PC-9 (cell line): ENCODE measurements at regions not wholly inside any gene's neighbourhood (a gene's known extent, or its start where the extent isn't known, plus 50 kb on each side); places are given as distances from the start of the nearest gene placed in this dataset.

Experiments used
- EZH2 ChIP-seq: fragments of 200-600 bp; sonication (generic); IDR thresholded peaks from 2 replicates; pipeline ENCODE4 v1.8.0; 2017; ENCODE audit warnings: antibody characterized with exemption, low read depth
- TF ChIP-seq, protein P1 (sequence below): fragments of 200-600 bp; sonication (generic); conservative IDR thresholded peaks from 2 replicates; pipeline ENCODE4 v1.6.1; 2017; ENCODE audit warnings: mixed run types, antibody characterized with exemption, mild to moderate bottlenecking, moderate library complexity

GRCh38 chr2:213220967-213221603 lies 63.2 kb upstream of the SPAG16 start:
- TF ChIP-seq EZH2, result no peak
- TF ChIP-seq, protein P1, sequence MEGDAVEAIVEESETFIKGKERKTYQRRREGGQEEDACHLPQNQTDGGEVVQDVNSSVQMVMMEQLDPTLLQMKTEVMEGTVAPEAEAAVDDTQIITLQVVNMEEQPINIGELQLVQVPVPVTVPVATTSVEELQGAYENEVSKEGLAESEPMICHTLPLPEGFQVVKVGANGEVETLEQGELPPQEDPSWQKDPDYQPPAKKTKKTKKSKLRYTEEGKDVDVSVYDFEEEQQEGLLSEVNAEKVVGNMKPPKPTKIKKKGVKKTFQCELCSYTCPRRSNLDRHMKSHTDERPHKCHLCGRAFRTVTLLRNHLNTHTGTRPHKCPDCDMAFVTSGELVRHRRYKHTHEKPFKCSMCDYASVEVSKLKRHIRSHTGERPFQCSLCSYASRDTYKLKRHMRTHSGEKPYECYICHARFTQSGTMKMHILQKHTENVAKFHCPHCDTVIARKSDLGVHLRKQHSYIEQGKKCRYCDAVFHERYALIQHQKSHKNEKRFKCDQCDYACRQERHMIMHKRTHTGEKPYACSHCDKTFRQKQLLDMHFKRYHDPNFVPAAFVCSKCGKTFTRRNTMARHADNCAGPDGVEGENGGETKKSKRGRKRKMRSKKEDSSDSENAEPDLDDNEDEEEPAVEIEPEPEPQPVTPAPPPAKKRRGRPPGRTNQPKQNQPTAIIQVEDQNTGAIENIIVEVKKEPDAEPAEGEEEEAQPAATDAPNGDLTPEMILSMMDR, result no peak
